A673 (cell line): ENCODE measurements at regions not wholly inside any gene's neighbourhood (a gene's known extent, or its start where the extent isn't known, plus 50 kb on each side); places are given as distances from the start of the nearest gene placed in this dataset.

Experiments used
- BruUV-seq: library from RNA; stranded (reverse); fragments of 400-500 nt; replicated peaks from 2 replicates; lab custom pipeline; 2021; lab: Mats Ljungman, UMichigan
- CTCF ChIA-PET: fragments of 300-600 bp; sonication (Branson Sonifier 250); formaldehyde crosslinking; loops from one replicate; lab custom pipeline; 2022; ENCODE audit warnings: antibody characterized with exemption; lab: Charles Lee
- POLR2A ChIA-PET: fragments of 300-600 bp; sonication (Branson Sonifier 250); formaldehyde crosslinking; loops from one replicate; lab custom pipeline; 2022; ENCODE audit warnings: antibody characterized with exemption; ENCODE audit not compliant: low non-redundant PET; lab: Charles Lee
- DNase-seq: peaks from one replicate; pipeline ENCODE4 v3.0.0-alpha.2; 2015; ENCODE audit warnings: low spot score
- H3K27ac ChIP-seq: fragments of 200-600 bp; sonication (generic); 2 replicates; pipeline ENCODE4 v1.5.1; 2016; ENCODE audit warnings: mixed run types, low read depth, mild to moderate bottlenecking, mixed read lengths, antibody characterized with exemption, low read length; ENCODE audit not compliant: poor library complexity, severe bottlenecking
- H3K27me3 ChIP-seq: fragments of 200-600 bp; sonication (generic); replicated peaks from 2 replicates; pipeline ENCODE4 v1.6.1; 2017; ENCODE audit warnings: mixed run types, low read depth, mild to moderate bottlenecking, mixed read lengths, antibody characterized with exemption, low read length; ENCODE audit not compliant: insufficient read depth, poor library complexity
- H3K36me3 ChIP-seq: fragments of 200-600 bp; sonication (generic); 2 replicates; pipeline ENCODE4 v1.6.1; 2016; ENCODE audit warnings: mixed run types, mild to moderate bottlenecking, mixed read lengths, antibody characterized with exemption, low read length; ENCODE audit not compliant: insufficient read depth, poor library complexity, severe bottlenecking
- H3K4me1 ChIP-seq: fragments of 200-600 bp; sonication (generic); 2 replicates; pipeline ENCODE4 v1.6.1; 2017; ENCODE audit warnings: mixed run types, mild to moderate bottlenecking, mixed read lengths, antibody characterized with exemption, low read length; ENCODE audit not compliant: insufficient read depth, poor library complexity, severe bottlenecking
- H3K4me3 ChIP-seq: fragments of 200-600 bp; sonication (generic); 2 replicates; pipeline ENCODE4 v1.5.1; 2016; ENCODE audit warnings: low read depth, mixed run types, mild to moderate bottlenecking, mixed read lengths, low read length; ENCODE audit not compliant: poor library complexity, severe bottlenecking
- H3K9me3 ChIP-seq: fragments of 200-600 bp; sonication (generic); 2 replicates; pipeline ENCODE4 v1.6.1; 2016; ENCODE audit warnings: mixed run types, low read depth, mild to moderate bottlenecking, mixed read lengths, antibody characterized with exemption, low read length; ENCODE audit not compliant: poor library complexity, severe bottlenecking
- EZH2 ChIP-seq: fragments of 200-600 bp; sonication (generic); IDR thresholded peaks from 2 replicates; pipeline ENCODE4 v1.6.1; 2017; ENCODE audit warnings: borderline replicate concordance, low read depth, mild to moderate bottlenecking, mixed read lengths, antibody characterized with exemption, low read length; ENCODE audit not compliant: poor library complexity, severe bottlenecking
- intact Hi-C: fragments of 100-400 bp; cut with micrococcal nuclease; formaldehyde crosslinking; loops from one replicate; pipeline ENCODE4 v1.10.0; 2022; ENCODE audit not compliant: unreplicated experiment
- TF ChIP-seq, protein P1 (sequence below): fragments of 300-800, 200-600 bp; sonication (generic); conservative IDR thresholded peaks from 2 replicates; pipeline ENCODE4 v1.5.1; 2017; ENCODE audit warnings: low read depth, mild to moderate bottlenecking, antibody characterized with exemption, low read length, moderate library complexity, mixed read lengths

DNA sequence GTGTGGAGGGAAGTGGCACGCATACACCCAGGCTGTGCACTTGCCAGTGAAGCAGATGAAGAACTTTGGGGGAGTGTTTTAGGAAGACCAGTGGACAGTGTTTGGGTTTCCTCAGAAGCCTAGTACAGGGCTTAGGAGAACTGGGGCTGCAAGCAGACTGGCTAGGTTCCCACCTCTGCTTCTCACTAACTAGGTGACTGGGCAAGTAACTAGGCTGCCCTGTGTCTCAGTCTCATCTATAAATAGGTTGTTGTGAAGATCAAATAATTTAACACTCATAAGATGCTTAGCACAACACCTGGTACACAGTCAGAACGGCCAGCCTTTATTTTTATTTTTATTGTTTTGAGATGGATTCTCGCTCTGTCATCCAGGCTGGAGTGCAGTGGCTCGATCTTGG, 312.1 kb downstream of the CDH26 start:
- Histone ChIP-seq H3K27me3 (no peaks in the 10 kb centered on the region), H3K4me1 (no peaks in the 10 kb centered on the region), H3K9me3 (no peaks in the 10 kb centered on the region), H3K36me3 (no peaks in the 10 kb centered on the region), H3K27ac (no peak overlapping the region), H3K4me3 (no peak overlapping the region)
- CTCF ChIA-PET: no interaction called here
- TF ChIP-seq, protein P1, sequence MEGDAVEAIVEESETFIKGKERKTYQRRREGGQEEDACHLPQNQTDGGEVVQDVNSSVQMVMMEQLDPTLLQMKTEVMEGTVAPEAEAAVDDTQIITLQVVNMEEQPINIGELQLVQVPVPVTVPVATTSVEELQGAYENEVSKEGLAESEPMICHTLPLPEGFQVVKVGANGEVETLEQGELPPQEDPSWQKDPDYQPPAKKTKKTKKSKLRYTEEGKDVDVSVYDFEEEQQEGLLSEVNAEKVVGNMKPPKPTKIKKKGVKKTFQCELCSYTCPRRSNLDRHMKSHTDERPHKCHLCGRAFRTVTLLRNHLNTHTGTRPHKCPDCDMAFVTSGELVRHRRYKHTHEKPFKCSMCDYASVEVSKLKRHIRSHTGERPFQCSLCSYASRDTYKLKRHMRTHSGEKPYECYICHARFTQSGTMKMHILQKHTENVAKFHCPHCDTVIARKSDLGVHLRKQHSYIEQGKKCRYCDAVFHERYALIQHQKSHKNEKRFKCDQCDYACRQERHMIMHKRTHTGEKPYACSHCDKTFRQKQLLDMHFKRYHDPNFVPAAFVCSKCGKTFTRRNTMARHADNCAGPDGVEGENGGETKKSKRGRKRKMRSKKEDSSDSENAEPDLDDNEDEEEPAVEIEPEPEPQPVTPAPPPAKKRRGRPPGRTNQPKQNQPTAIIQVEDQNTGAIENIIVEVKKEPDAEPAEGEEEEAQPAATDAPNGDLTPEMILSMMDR: no peak
- no peak for TF ChIP-seq EZH2
- no TSS peak for BruUV-seq
- intact Hi-C loops: no loop called here
- DNase-seq: no peak
- POLR2A ChIA-PET: no interaction called here

DNA sequence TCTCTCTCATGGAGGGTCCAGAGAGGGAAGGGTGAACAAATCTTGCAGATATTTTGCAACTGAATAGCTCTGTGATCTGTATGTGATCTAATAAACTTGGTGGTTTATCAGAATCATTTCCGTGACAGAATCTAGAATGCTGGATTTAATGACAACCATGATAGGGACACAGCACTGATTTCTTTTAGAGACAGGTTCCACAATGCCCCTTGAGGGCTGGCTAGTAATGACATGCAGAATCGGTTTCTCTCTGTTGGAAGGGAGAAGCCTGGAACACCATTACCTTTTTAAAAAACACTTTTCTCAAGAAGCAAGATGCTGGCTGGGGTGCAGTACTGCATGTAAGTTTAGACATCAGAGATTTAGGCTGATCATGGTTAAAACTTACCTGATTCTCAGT, 313.4 kb downstream of the CDH26 start:
- intact Hi-C loops: no loop called here
- POLR2A ChIA-PET: no interaction called here
- TF ChIP-seq, protein P1: peak; percentile 31; the same call in 1 of the 2 replicates
- no peak for TF ChIP-seq EZH2
- BruUV-seq: no TSS peak
- H3K27me3 ChIP-seq: no peaks in the 10 kb centered on the region
- CTCF ChIA-PET: interaction anchor here (1.0 to 1.3 kb wide), 2 partner anchors 9 to 214 kb away, joined by 3 to 4 read pairs; no protein-coding TSS in a partner anchor
- H3K36me3 ChIP-seq: no peaks in the 10 kb centered on the region
- no peak for DNase-seq
- H3K4me1 ChIP-seq: no peaks in the 10 kb centered on the region
- H3K4me3 ChIP-seq: no peak overlapping the region
- no peaks in the 10 kb centered on the region for H3K9me3 ChIP-seq
- no peak overlapping the region for H3K27ac ChIP-seq

- POLR2A ChIA-PET: no interaction called here
Observed at GRCh38 chr20:60272790-60273189, 314.6 kb downstream of the CDH26 start.

More at GRCh38 chr20:60272790-60273189, 314.6 kb downstream of the CDH26 start:
- no TSS peak for BruUV-seq
- Histone ChIP-seq H3K27ac (no peak overlapping the region), H3K9me3 (no peaks in the 10 kb centered on the region), H3K36me3 (no peaks in the 10 kb centered on the region), H3K4me1 (no peaks in the 10 kb centered on the region), H3K27me3 (no peaks in the 10 kb centered on the region), H3K4me3 (no peak overlapping the region)
- no peak for DNase-seq
- CTCF ChIA-PET: no interaction called here
- intact Hi-C loops: no loop called here
- TF ChIP-seq EZH2: no peak
- TF ChIP-seq, protein P1: no peak
